H1 (cell line): ENCODE measurements at regions not wholly inside any gene's neighbourhood (a gene's known extent, or its start where the extent isn't known, plus 50 kb on each side); places are given as distances from the start of the nearest gene placed in this dataset.

ENCODE experiments used
- CTCF ChIA-PET: fragments of 300-600 bp; sonication (Branson Sonifier 250); formaldehyde crosslinking; loops from one replicate; lab custom pipeline; 2021; ENCODE audit not compliant: partially characterized antibody; lab: Charles Lee
- POLR2A ChIA-PET: fragments of 300-600 bp; sonication (Branson Sonifier 250); formaldehyde crosslinking; loops from one replicate; lab custom pipeline; 2021; ENCODE audit warnings: inconsistent platforms; ENCODE audit not compliant: partially characterized antibody; lab: Charles Lee
- DNase-seq, 2 experiments: peaks; one replicate each; pipeline versions ENCODE4 v3.0.0 to v3.0.0-alpha.2; 2010 to 2022; ENCODE audit warnings: low spot score in 2 of 2, low read depth in 1 of 2, mixed read lengths in 1 of 2
- FAIRE-seq: peaks from 2 replicates; lab custom pipeline; 2011; peaks lifted over from hg19 to GRCh38; lab: Jason Lieb, UNC
- H2AFZ ChIP-seq: 2 replicates; pipeline ENCODE4 v1.8.1; 2012; ENCODE audit warnings: low read length, inconsistent platforms
- H2AK5ac ChIP-seq: 2 replicates; pipeline ENCODE4 v1.6.1; 2013; ENCODE audit warnings: low read depth, low read length
- H2BK120ac ChIP-seq: replicated peaks from 2 replicates; pipeline ENCODE3; 2013; ENCODE audit warnings: low read depth, low read length, inconsistent platforms
- H2BK12ac ChIP-seq: 2 replicates; pipeline ENCODE4 v1.6.1; 2013; ENCODE audit warnings: low read depth, low read length
- H2BK15ac ChIP-seq: 2 replicates; pipeline ENCODE4 v1.6.1; 2013; ENCODE audit warnings: low read length
- H2BK20ac ChIP-seq: 2 replicates; pipeline ENCODE4 v1.6.1; 2013; ENCODE audit warnings: low read length
- H2BK5ac ChIP-seq: 2 replicates; pipeline ENCODE4 v1.6.1; 2013; ENCODE audit warnings: low read depth, low read length
- H3K14ac ChIP-seq: 2 replicates; pipeline ENCODE4 v1.6.1; 2013; ENCODE audit warnings: inconsistent platforms; ENCODE audit not compliant: insufficient read length
- H3K18ac ChIP-seq: 2 replicates; pipeline ENCODE4 v1.6.1; 2013; ENCODE audit warnings: low read length; ENCODE audit errors: extremely low read depth
- H3K23ac ChIP-seq: 2 replicates; pipeline ENCODE4 v1.6.1; 2013; ENCODE audit warnings: inconsistent platforms; ENCODE audit not compliant: insufficient read length
- H3K23me2 ChIP-seq: 2 replicates; pipeline ENCODE4 v1.6.1; 2013; ENCODE audit warnings: low read depth, low read length
- H3K27ac ChIP-seq: 2 replicates; pipeline ENCODE4 v1.6.1; 2011; ENCODE audit warnings: low read depth, low read length, inconsistent platforms
- H3K27me3 ChIP-seq, 4 experiments: replicated peaks in 1 of 4; 1 replicate in 1 of 4; 2 replicates in 3 of 4; pipeline versions ENCODE4 v1.6.1 to v1.8.1; 2011 to 2013; ENCODE audit warnings: low read length in 3 of 4, mild to moderate bottlenecking in 3 of 4, inconsistent platforms in 2 of 4, mixed read lengths in 2 of 4, moderate library complexity in 1 of 4; ENCODE audit not compliant: control insufficient read depth in 3 of 4, insufficient read depth in 3 of 4; ENCODE audit errors: extremely low read depth in 1 of 4
- H3K36me3 ChIP-seq, 4 experiments: 2 replicates each; pipeline versions ENCODE4 v1.6.1 to v1.8.1; 2011 to 2013; ENCODE audit warnings: mild to moderate bottlenecking in 4 of 4, low read length in 3 of 4, moderate library complexity in 2 of 4, control low read depth in 1 of 4, inconsistent platforms in 1 of 4; ENCODE audit not compliant: insufficient read depth in 4 of 4, control insufficient read depth in 2 of 4
- H3K4ac ChIP-seq: replicated peaks from 2 replicates; pipeline ENCODE3; 2013; ENCODE audit warnings: low read length, low read depth, mixed read lengths, inconsistent platforms; ENCODE audit not compliant: insufficient read length
- H3K4me1 ChIP-seq, 4 experiments: replicated peaks in 1 of 4; 1 replicate in 1 of 4; 2 replicates in 3 of 4; pipeline versions ENCODE4 v1.6.1 to v1.8.1; 2011 to 2013; ENCODE audit warnings: low read length in 3 of 4, inconsistent platforms in 2 of 4, mixed read lengths in 1 of 4; ENCODE audit not compliant: insufficient read depth in 4 of 4, control insufficient read depth in 3 of 4
- H3K4me2 ChIP-seq, 2 experiments: 2 replicates each; pipeline versions ENCODE4 v1.6.1 to v1.8.1; 2011 to 2013; ENCODE audit warnings: low read depth in 2 of 2, low read length in 2 of 2, control low read depth in 1 of 2, inconsistent platforms in 1 of 2, mild to moderate bottlenecking in 1 of 2; ENCODE audit not compliant: insufficient read depth in 1 of 2
- H3K4me3 ChIP-seq, 4 experiments: fragments of 200-600, 300-600 bp in 1 of 4; sonication (generic), shearing (Covaris generic), sonication (Bioruptor Twin) in 1 of 4; 2 replicates each; pipeline versions ENCODE4 v1.5.1 to v1.8.1; 2011 to 2016; ENCODE audit warnings: low read length in 4 of 4, low read depth in 3 of 4, control low read depth in 2 of 4, inconsistent platforms in 2 of 4, mild to moderate bottlenecking in 2 of 4, mixed read lengths in 1 of 4, moderate library complexity in 1 of 4; ENCODE audit not compliant: insufficient read depth in 2 of 4; ENCODE audit errors: extremely low read depth in 1 of 4
- H3K56ac ChIP-seq: replicated peaks from 2 replicates; pipeline ENCODE3; 2013; ENCODE audit warnings: low read depth, mild to moderate bottlenecking, mixed read lengths, low read length, inconsistent platforms; ENCODE audit not compliant: insufficient read length
- H3K79me1 ChIP-seq: 2 replicates; pipeline ENCODE4 v1.6.1; 2013; ENCODE audit warnings: low read depth, low read length, control low read depth
- H3K79me2 ChIP-seq, 2 experiments: 2 replicates each; pipeline versions ENCODE4 v1.6.1 to v1.8.1; 2012 to 2013; ENCODE audit warnings: low read length in 2 of 2, mild to moderate bottlenecking in 2 of 2, inconsistent platforms in 1 of 2; ENCODE audit not compliant: insufficient read depth in 2 of 2, control insufficient read depth in 1 of 2
- H3K9ac ChIP-seq, 4 experiments: replicated peaks in 1 of 4; 1 replicate in 1 of 4; 2 replicates in 3 of 4; pipeline versions ENCODE4 v1.6.1 to v1.8.1; 2011 to 2013; ENCODE audit warnings: low read depth in 3 of 4, low read length in 3 of 4, control low read depth in 2 of 4, mild to moderate bottlenecking in 2 of 4, moderate library complexity in 2 of 4, inconsistent platforms in 1 of 4; ENCODE audit errors: extremely low read depth in 1 of 4
- H3K9me3 ChIP-seq, 2 experiments: 2 replicates each; pipeline versions ENCODE4 v1.6.1 to v1.8.1; 2012 to 2013; ENCODE audit warnings: mild to moderate bottlenecking in 2 of 2, moderate library complexity in 2 of 2, control low read depth in 1 of 2, inconsistent platforms in 1 of 2, low read depth in 1 of 2, low read length in 1 of 2, mixed read lengths in 1 of 2; ENCODE audit not compliant: insufficient read depth in 2 of 2
- H4K20me1 ChIP-seq, 2 experiments: replicated peaks in 1 of 2; 2 replicates each; pipeline versions ENCODE3 to v1.8.1; 2011 to 2013; ENCODE audit warnings: inconsistent platforms in 2 of 2, low read length in 2 of 2, mild to moderate bottlenecking in 1 of 2; ENCODE audit not compliant: insufficient read depth in 2 of 2, control insufficient read depth in 1 of 2
- H4K5ac ChIP-seq: 2 replicates; pipeline ENCODE4 v1.6.1; 2013; ENCODE audit warnings: low read length, low read depth, mixed read lengths, inconsistent platforms; ENCODE audit not compliant: insufficient read length
- H4K8ac ChIP-seq: 2 replicates; pipeline ENCODE4 v1.8.0; 2013; ENCODE audit warnings: mild to moderate bottlenecking, moderate library complexity, low read length, inconsistent platforms; ENCODE audit not compliant: insufficient read depth; ENCODE audit errors: extremely low read depth
- H4K91ac ChIP-seq: replicated peaks from 2 replicates; pipeline ENCODE3; 2013; ENCODE audit warnings: low read length, mixed read lengths, inconsistent platforms; ENCODE audit not compliant: insufficient read length
- BACH1 ChIP-seq: IDR thresholded peaks from 2 replicates; pipeline ENCODE4 v1.6.1; 2012; ENCODE audit warnings: low read length, improper control_type of control experiment
- CREB1 ChIP-seq: IDR thresholded peaks from 2 replicates; pipeline ENCODE4 v1.6.1; 2012; ENCODE audit warnings: inconsistent platforms
- CTCF ChIP-seq, 3 experiments: IDR thresholded peaks; 1 replicate in 2 of 3; 2 replicates in 1 of 3; pipeline versions ENCODE4 v1.5.1 to v1.6.1; 2011; ENCODE audit warnings: low read length in 3 of 3, mild to moderate bottlenecking in 3 of 3, inconsistent platforms in 2 of 3, low read depth in 1 of 3, moderate library complexity in 1 of 3; ENCODE audit not compliant: insufficient read depth in 1 of 3; ENCODE audit errors: control extremely low read depth in 1 of 3
- JUND ChIP-seq: IDR thresholded peaks from 2 replicates; pipeline ENCODE4 v1.6.1; 2011; ENCODE audit warnings: mild to moderate bottlenecking, improper control_type of control experiment, low read length
- MAFK ChIP-seq: IDR thresholded peaks from 2 replicates; pipeline ENCODE4 v1.6.1; 2012; ENCODE audit warnings: low read depth, mild to moderate bottlenecking, improper control_type of control experiment, low read length
- POLR2AphosphoS5 ChIP-seq: IDR thresholded peaks from 2 replicates; pipeline ENCODE4 v1.6.1; 2011; ENCODE audit warnings: low read depth, low read length
- POU5F1 ChIP-seq: IDR thresholded peaks from 2 replicates; pipeline ENCODE4 v1.6.1; 2011; ENCODE audit warnings: low read depth, mild to moderate bottlenecking, low read length, moderate library complexity
- RBBP5 ChIP-seq: IDR thresholded peaks from 2 replicates; pipeline ENCODE4 v1.7.1; 2012; ENCODE audit warnings: low read depth, mild to moderate bottlenecking, inconsistent platforms, low read length, moderate library complexity, borderline replicate concordance
- RXRA ChIP-seq: IDR thresholded peaks from 2 replicates; pipeline ENCODE4 v1.6.1; 2011; ENCODE audit warnings: low read depth, mild to moderate bottlenecking, low read length, moderate library complexity; ENCODE audit not compliant: insufficient read depth
- TBP ChIP-seq: IDR thresholded peaks from 2 replicates; pipeline ENCODE4 v1.6.1; 2011; ENCODE audit warnings: low read depth, low read length, improper control_type of control experiment
- USF2 ChIP-seq: IDR thresholded peaks from 2 replicates; pipeline ENCODE4 v1.6.1; 2011; ENCODE audit warnings: low read length, improper control_type of control experiment
- ZNF274 ChIP-seq: IDR thresholded peaks from 2 replicates; pipeline ENCODE4 v1.7.0; 2012; ENCODE audit warnings: low read length, borderline replicate concordance; ENCODE audit errors: extremely low read depth
- WGBS, 2 experiments: shearing (Covaris generic) in 1 of 2; methylation state at CpG; one replicate each; pipeline versions ENCODE4 v1.1.6 to v1.1.7; 2013 to 2015; ENCODE audit warnings: low lambda C conversion rate in 2 of 2, mixed read lengths in 2 of 2, inconsistent platforms in 1 of 2, low coverage in 1 of 2, missing lambda C conversion rate in 1 of 2; ENCODE audit not compliant: insufficient replicate concordance in 2 of 2, insufficient coverage in 1 of 2, insufficient read length in 1 of 2; ENCODE audit errors: extremely low coverage in 1 of 2, missing lambda C conversion rate in 1 of 2; 5-methylcytosine and 5-hydroxymethylcytosine counted together

GRCh38 chr6:88492824-88493223 lies 326.7 kb upstream of the CNR1 start:
- Histone ChIP-seq H4K8ac (no peak overlapping the region), H3K9ac (no peak overlapping the region), H3K56ac (no peak overlapping the region), H2BK20ac (no peak overlapping the region), H3K4me3 (no peak overlapping the region), H3K4me2 (no peak overlapping the region), H3K4ac (no peak overlapping the region), H3K79me1 (no peaks in the 10 kb centered on the region), H3K18ac (no peak overlapping the region), H4K5ac (no peak overlapping the region), H3K27ac (no peak overlapping the region), H3K23ac (no peak overlapping the region), H3K14ac (no peak overlapping the region), H2AK5ac (no peak overlapping the region), H3K4me1 (no peaks in the 10 kb centered on the region; a peak in 1 of 7 replicates), H4K91ac (no peak overlapping the region), H3K9me3 (peaks cover 0 to 6% of the 10 kb centered on the region in 2 experiments; a peak in 2 of 4 replicates), H2BK5ac (no peak overlapping the region), H2BK15ac (no peak overlapping the region), H3K27me3 (no peaks in the 10 kb centered on the region), H3K23me2 (no peaks in the 10 kb centered on the region), H3K36me3 (no peaks in the 10 kb centered on the region), H2BK120ac (no peak overlapping the region), H2BK12ac (no peak overlapping the region), H4K20me1 (no peaks in the 10 kb centered on the region), H3K79me2 (no peaks in the 10 kb centered on the region), H2AFZ (no peak overlapping the region)
- ChIA-PET CTCF (interaction anchor here (0.6 to 2.1 kb wide), 22 partner anchors 10 to 562 kb away, joined by 3 to 14 read pairs (median 3); no protein-coding TSS in a partner anchor), POLR2A (interaction anchor here (0.6 kb wide), 1 partner anchor 1244 kb away, joined by 3 read pairs; no protein-coding TSS in a partner anchor)
- FAIRE-seq (no peak), DNase-seq (no peak)
- 87% methylated on average over 2 of the region's 2 CpGs; no CpG with 5 or more reads in 1 of the 2 experiments for WGBS, 2 experiments
- TF ChIP-seq JUND (no peak), USF2 (no peak), ZNF274 (no peak), CTCF (IDR thresholded peaks at IDR 0.05; ENCODE audit: control extremely low read depth in 1 of 3, insufficient read depth in 1 of 3, low read depth in 1 of 3, low read length in 3 of 3) (peak in 2 of 3 experiments; percentile 40 to 51; a peak in 3 of 4 replicates), POU5F1 (no peak), BACH1 (peak; percentile 69), RBBP5 (no peak), CREB1 (no peak), TBP (no peak), MAFK (peak; percentile 72), RXRA (no peak), POLR2AphosphoS5 (no peak)
